ENCODE measurements at regions not wholly inside any gene's neighbourhood (a gene's known extent, or its start where the extent isn't known, plus 50 kb on each side); places are given as distances from the start of the nearest gene placed in this dataset.

GRCh38 chr18:73840319-73840945 lies 307.2 kb downstream of the FBXO15 start:
- DNase-seq (ENCODE audit: low read depth, low spot score), result no peak
- in situ Hi-C loops (cut with HindIII; ENCODE audit: low pct_unique_long_range_greater_than_20kb, low sequenced_read_pairs), result loop anchor here (10.0 kb wide), 1 partner anchor 126 kb away; no protein-coding TSS in a partner anchor

DNA sequence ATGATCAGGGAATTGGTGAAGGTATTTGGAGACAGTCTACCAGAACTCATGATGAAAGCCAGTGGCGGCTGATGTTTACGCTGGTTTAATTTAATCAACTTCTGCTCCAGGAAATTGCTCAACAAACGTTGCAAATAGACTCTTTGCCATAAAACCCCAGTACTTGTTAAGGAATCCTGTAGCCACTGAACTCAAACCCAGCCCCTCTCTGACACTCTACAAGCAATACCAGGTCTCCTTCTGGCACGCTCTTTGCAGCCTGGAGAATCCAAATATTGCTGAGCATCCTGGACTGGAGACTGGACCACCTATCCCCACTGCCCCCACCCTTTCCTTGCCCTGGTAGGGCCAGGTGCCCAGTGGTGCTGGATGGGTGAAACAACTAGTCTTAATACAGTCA lies 308.2 kb downstream of the FBXO15 start:
- DNase-seq (ENCODE audit: low read depth, low spot score), result no peak
- in situ Hi-C loops (cut with HindIII; ENCODE audit: low pct_unique_long_range_greater_than_20kb, low sequenced_read_pairs), result no loop called here

DNA sequence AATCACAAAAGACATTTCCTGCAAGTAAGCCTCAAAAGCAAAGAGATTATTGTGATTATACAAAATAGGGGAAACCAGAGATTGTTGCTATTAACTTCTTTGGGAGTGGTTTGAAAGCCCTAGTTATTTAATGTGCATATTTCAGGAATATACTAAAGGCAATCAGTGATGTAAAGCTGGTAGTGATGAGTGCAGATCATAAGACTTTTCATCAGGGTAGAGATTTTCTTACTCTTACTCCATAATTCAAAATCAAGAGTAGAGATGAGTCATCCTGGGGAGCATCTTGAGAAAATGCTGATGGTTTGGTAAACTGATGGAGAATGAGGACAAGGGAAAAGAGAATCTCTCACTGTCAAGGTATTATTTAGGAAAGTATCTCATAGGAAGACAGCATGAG lies 309.5 kb downstream of the FBXO15 start:
- no peak for DNase-seq (ENCODE audit: low read depth, low spot score)
- in situ Hi-C loops (cut with HindIII; ENCODE audit: low pct_unique_long_range_greater_than_20kb, low sequenced_read_pairs), result no loop called here

GRCh38 chr18:73835656-73836364 lies 311.8 kb downstream of the FBXO15 start:
- in situ Hi-C loops (cut with HindIII; ENCODE audit: low pct_unique_long_range_greater_than_20kb, low sequenced_read_pairs), result no loop called here
- peak; percentile 19 for DNase-seq (ENCODE audit: low read depth, low spot score)

- in situ Hi-C loops (cut with HindIII; ENCODE audit: low pct_unique_long_range_greater_than_20kb, low sequenced_read_pairs), result no loop called here
- no peak for DNase-seq (ENCODE audit: low read depth, low spot score)
These were observed 312.6 kb downstream of the FBXO15 start for GRCh38 chr18:73835039-73835438.

GRCh38 chr18:73831688-73832087 lies 315.9 kb downstream of the FBXO15 start:
- DNase-seq (ENCODE audit: low read depth, low spot score), result no peak
- in situ Hi-C loops (cut with HindIII; ENCODE audit: low pct_unique_long_range_greater_than_20kb, low sequenced_read_pairs), result no loop called here

GRCh38 chr18:73829146-73829545 lies 318.5 kb downstream of the FBXO15 start:
- no peak for DNase-seq (ENCODE audit: low read depth, low spot score)
- in situ Hi-C loops (cut with HindIII; ENCODE audit: low pct_unique_long_range_greater_than_20kb, low sequenced_read_pairs), result no loop called here

DNA sequence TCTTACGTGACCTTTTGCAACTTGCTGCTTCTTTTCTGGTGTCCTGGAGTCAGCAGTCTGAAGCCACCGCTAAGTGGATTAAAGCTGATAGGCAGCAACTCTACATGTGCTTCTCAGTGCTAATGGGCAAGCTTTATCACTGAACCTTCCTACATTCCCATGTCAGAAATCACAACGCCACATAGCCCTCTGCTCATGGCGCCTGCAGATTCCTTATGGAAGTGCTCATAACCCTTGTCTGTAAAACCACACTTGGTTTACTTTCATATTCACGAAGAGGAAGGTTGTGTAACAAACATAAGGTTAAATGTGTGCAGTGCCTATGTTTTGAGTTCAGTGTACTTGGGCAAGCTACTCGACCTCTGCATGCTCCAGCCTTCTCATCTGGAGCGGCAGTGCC lies 319.8 kb downstream of the FBXO15 start:
- DNase-seq (ENCODE audit: low read depth, low spot score), result no peak
- in situ Hi-C loops (cut with HindIII; ENCODE audit: low pct_unique_long_range_greater_than_20kb, low sequenced_read_pairs), result no loop called here

GRCh38 chr18:73826098-73826497 lies 321.5 kb downstream of the FBXO15 start:
- in situ Hi-C loops (cut with HindIII; ENCODE audit: low pct_unique_long_range_greater_than_20kb, low sequenced_read_pairs), result no loop called here
- DNase-seq (ENCODE audit: low read depth, low spot score), result no peak

DNA sequence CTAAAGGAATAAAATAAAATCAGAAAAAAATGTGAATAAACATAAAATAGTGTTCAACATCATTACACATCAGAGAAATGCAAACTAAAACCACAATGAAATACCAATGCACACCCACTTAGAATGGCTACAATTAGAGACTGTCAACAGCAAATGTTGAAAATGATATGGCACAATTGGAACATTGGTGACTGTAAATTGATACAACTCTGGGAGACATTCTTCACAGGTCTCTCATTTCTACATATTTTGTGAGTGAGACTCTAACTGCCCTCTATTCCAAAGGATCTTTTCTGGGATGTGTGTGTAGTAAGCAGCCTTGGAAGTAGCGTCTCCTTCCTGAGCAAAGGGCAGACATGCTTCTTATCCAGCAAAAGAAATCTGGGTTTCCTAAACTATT lies 323.0 kb downstream of the FBXO15 start:
- no peak for DNase-seq (ENCODE audit: low read depth, low spot score)
- in situ Hi-C loops (cut with HindIII; ENCODE audit: low pct_unique_long_range_greater_than_20kb, low sequenced_read_pairs), result no loop called here

DNA sequence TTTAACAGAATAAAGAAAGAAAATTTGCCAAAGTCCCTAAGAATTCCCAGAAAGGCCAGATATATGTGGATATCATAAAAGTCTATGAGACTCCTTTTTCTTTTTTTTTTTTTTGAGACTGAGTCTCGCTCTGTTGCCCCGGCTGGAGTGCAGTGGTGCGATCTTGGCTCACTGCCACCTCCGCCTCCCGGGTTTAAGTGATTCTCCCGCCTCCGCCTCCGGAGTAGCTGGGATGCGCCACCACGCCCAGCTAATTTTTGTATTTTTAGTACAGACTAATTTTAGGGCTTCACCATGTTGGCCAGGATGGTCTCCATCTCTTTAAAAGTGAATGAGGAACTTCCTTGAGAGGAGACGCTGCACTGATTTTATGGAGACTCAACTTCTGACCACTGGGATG lies 335.2 kb downstream of the FBXO15 start:
- DNase-seq (ENCODE audit: low read depth, low spot score), result no peak
- in situ Hi-C loops (cut with HindIII; ENCODE audit: low pct_unique_long_range_greater_than_20kb, low sequenced_read_pairs), result no loop called here

- no peak for DNase-seq (ENCODE audit: low read depth, low spot score)
- in situ Hi-C loops (cut with HindIII; ENCODE audit: low pct_unique_long_range_greater_than_20kb, low sequenced_read_pairs), result no loop called here
These were observed 340.0 kb downstream of the FBXO15 start for GRCh38 chr18:73807551-73808192.

GRCh38 chr18:73805991-73806390 lies 341.6 kb downstream of the FBXO15 start:
- in situ Hi-C loops (cut with HindIII; ENCODE audit: low pct_unique_long_range_greater_than_20kb, low sequenced_read_pairs), result no loop called here
- no peak for DNase-seq (ENCODE audit: low read depth, low spot score)

GRCh38 chr18:73797419-73797818 lies 350.2 kb downstream of the FBXO15 start:
- no peak for DNase-seq (ENCODE audit: low read depth, low spot score)
- in situ Hi-C loops (cut with HindIII; ENCODE audit: low pct_unique_long_range_greater_than_20kb, low sequenced_read_pairs), result no loop called here

DNA sequence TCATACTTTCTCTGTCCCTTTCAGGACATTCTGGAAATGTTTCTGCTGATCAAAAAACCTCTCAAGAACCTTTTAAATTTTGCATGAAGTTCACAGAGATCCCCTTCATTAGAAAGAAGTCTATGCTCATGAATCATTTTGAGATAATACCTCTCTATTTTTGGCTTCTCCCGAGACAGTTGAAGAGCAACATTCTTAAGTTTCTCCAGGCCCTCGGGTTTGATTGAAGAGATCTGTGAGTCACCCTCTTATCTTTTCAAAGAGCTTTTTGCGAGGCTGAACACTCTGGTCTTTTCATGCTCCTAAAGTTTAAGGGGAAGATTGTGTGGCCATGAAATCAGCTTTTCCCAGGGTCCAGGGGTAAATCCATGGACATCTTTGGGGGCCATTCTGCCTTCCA lies 354.2 kb downstream of the FBXO15 start:
- peak; percentile 80 for DNase-seq (ENCODE audit: low read depth, low spot score)
- in situ Hi-C loops (cut with HindIII; ENCODE audit: low pct_unique_long_range_greater_than_20kb, low sequenced_read_pairs), result no loop called here

- in situ Hi-C loops (cut with HindIII; ENCODE audit: low pct_unique_long_range_greater_than_20kb, low sequenced_read_pairs), result no loop called here
These were observed 356.6 kb downstream of the FBXO15 start for GRCh38 chr18:73791081-73791480.

GRCh38 chr18:73790587-73790986 lies 357.0 kb downstream of the FBXO15 start:
- in situ Hi-C loops (cut with HindIII; ENCODE audit: low pct_unique_long_range_greater_than_20kb, low sequenced_read_pairs), result no loop called here
- peak; percentile 83 for DNase-seq (ENCODE audit: low read depth, low spot score)

More at GRCh38 chr18:73791081-73791480, 356.6 kb downstream of the FBXO15 start:
- DNase-seq (ENCODE audit: low read depth, low spot score), result peak; percentile 72

- in situ Hi-C loops (cut with HindIII; ENCODE audit: low pct_unique_long_range_greater_than_20kb, low sequenced_read_pairs), result no loop called here
- no peak for DNase-seq (ENCODE audit: low read depth, low spot score)
These were observed 360.3 kb downstream of the FBXO15 start for GRCh38 chr18:73787316-73787715.

DNA sequence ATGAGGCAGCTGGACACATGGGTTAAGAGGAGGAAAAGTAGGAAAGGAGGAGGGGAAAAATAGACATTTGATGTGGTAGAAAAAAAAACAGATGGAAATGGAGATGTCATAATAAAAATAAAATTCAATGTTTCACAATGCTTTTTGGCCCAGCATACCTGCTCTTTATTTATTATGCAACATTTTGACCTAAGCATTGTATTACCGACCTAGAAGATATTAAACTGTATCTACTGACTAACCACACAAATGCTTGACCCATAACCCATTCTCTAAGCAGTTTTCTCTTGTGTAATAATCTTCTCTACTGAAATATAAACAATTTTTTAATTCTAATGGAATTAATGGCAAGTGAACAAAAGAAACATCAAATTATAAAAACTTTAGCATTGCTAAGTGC lies 362.3 kb downstream of the FBXO15 start:
- in situ Hi-C loops (cut with HindIII; ENCODE audit: low pct_unique_long_range_greater_than_20kb, low sequenced_read_pairs), result no loop called here
- no peak for DNase-seq (ENCODE audit: low read depth, low spot score)
